HCT116 (cell line): ENCODE measurements at regions not wholly inside any gene's neighbourhood (a gene's known extent, or its start where the extent isn't known, plus 50 kb on each side); places are given as distances from the start of the nearest gene placed in this dataset.

Experiments used
- ATAC-seq: fragments of 200-7000 bp; cut with Tn5 transposase; 2 replicates; pipeline ENCODE4 v1.9.1; 2020; ENCODE audit warnings: mild to moderate bottlenecking, moderate library complexity
- BruUV-seq: library from RNA; stranded (reverse); fragments of 400-500 nt; replicated peaks from 2 replicates; lab custom pipeline; 2021; lab: Mats Ljungman, UMichigan
- CTCF ChIA-PET: fragments of 300-600 bp; sonication (Branson Sonifier 250); formaldehyde crosslinking; loops from one replicate; lab custom pipeline; 2021; ENCODE audit warnings: antibody characterized with exemption; lab: Charles Lee
- POLR2A ChIA-PET: fragments of 300-600, 350-600 bp; sonication (Branson Sonifier 250); formaldehyde crosslinking; loops from one replicate; lab custom pipeline; 2021; ENCODE audit warnings: antibody characterized with exemption; lab: Charles Lee
- RAD21 ChIA-PET, 2 experiments: fragments of 300-600 bp; sonication (Branson Sonifier 250); formaldehyde crosslinking; loops; one replicate each; lab custom pipeline; 2023; ENCODE audit warnings: low total read pairs in 2 of 2; ENCODE audit not compliant: uncharacterized antibody in 2 of 2, unreplicated experiment in 2 of 2, low non-redundant PET in 1 of 2; lab: Charles Lee
- DNase-seq: peaks from one replicate; pipeline ENCODE4 v3.0.0-alpha.2; 2010; ENCODE audit warnings: low read depth, low spot score
- H2AFZ ChIP-seq: fragments of 200-600 bp; shearing (Covaris generic), sonication (generic); 2 replicates; pipeline ENCODE4 v1.6.1; 2017; ENCODE audit warnings: low read depth, mixed run types, mixed read lengths, antibody characterized with exemption, low read length; ENCODE audit not compliant: poor library complexity, severe bottlenecking
- H3K27ac ChIP-seq: 2 replicates; pipeline ENCODE4 v1.5.1; 2012; ENCODE audit warnings: low read depth, low read length
- H3K27me3 ChIP-seq: fragments of 200-600 bp; sonication (generic); 2 replicates; pipeline ENCODE4 v1.6.1; 2016; ENCODE audit warnings: mixed run types, low read length, mixed read lengths; ENCODE audit not compliant: insufficient read depth
- H3K36me3 ChIP-seq, 2 experiments: fragments of 200-500 bp in 1 of 2; fragments of 200-600 bp in 1 of 2; sonication (Bioruptor generic) in 1 of 2; sonication (generic) in 1 of 2; 2 replicates each; pipeline versions ENCODE4 v1.5.1 to v1.6.1; 2014 to 2016; ENCODE audit warnings: low read length in 2 of 2, inconsistent platforms in 1 of 2, mixed read lengths in 1 of 2, mixed run types in 1 of 2; ENCODE audit not compliant: insufficient read depth in 2 of 2, control insufficient read depth in 1 of 2
- H3K4me1 ChIP-seq, 2 experiments: fragments of 200-600 bp in 1 of 2; sonication (generic) in 1 of 2; 2 replicates each; pipeline versions ENCODE4 v1.5.1 to v1.6.1; 2012 to 2017; ENCODE audit warnings: low read length in 2 of 2, inconsistent platforms in 1 of 2, mild to moderate bottlenecking in 1 of 2, mixed read lengths in 1 of 2, mixed run types in 1 of 2, moderate library complexity in 1 of 2; ENCODE audit not compliant: insufficient read depth in 2 of 2, control insufficient read depth in 1 of 2
- H3K4me2 ChIP-seq: fragments of 200-600 bp; sonication (generic); 2 replicates; pipeline ENCODE4 v1.6.1; 2017; ENCODE audit warnings: mixed run types, low read length, mixed read lengths
- H3K4me3 ChIP-seq, 2 experiments: fragments of 200-600 bp in 1 of 2; sonication (generic) in 1 of 2; replicated peaks in 1 of 2; 2 replicates each; pipeline ENCODE4 v1.5.1; 2011 to 2016; ENCODE audit warnings: low read length in 2 of 2, control low read depth in 1 of 2, low read depth in 1 of 2, mild to moderate bottlenecking in 1 of 2, mixed read lengths in 1 of 2, mixed run types in 1 of 2
- H3K79me2 ChIP-seq: fragments of 200-600 bp; sonication (generic); 2 replicates; pipeline ENCODE4 v1.6.1; 2017; ENCODE audit warnings: mild to moderate bottlenecking, mixed run types, low read length, moderate library complexity, mixed read lengths; ENCODE audit not compliant: insufficient read depth
- H3K9ac ChIP-seq: fragments of 200-600 bp; sonication (generic); 2 replicates; pipeline ENCODE4 v1.6.1; 2016; ENCODE audit warnings: low read length, mixed read lengths
- H3K9me2 ChIP-seq: fragments of 200-600 bp; sonication (generic), shearing (Covaris generic); 2 replicates; pipeline ENCODE4 v1.6.1; 2017; ENCODE audit warnings: mixed run types, mild to moderate bottlenecking, moderate library complexity; ENCODE audit not compliant: insufficient read depth
- H3K9me3 ChIP-seq, 2 experiments: fragments of 200-500 bp in 1 of 2; fragments of 200-600 bp in 1 of 2; sonication (Bioruptor generic) in 1 of 2; sonication (generic) in 1 of 2; 2 replicates each; pipeline ENCODE4 v1.6.1; 2014 to 2017; ENCODE audit warnings: low read length in 2 of 2, mixed read lengths in 2 of 2, inconsistent platforms in 1 of 2, low read depth in 1 of 2, mild to moderate bottlenecking in 1 of 2, mixed run types in 1 of 2, moderate library complexity in 1 of 2; ENCODE audit not compliant: control insufficient read depth in 1 of 2, insufficient read depth in 1 of 2
- H4K20me1 ChIP-seq: fragments of 200-600 bp; sonication (generic), shearing (Covaris generic); 2 replicates; pipeline ENCODE4 v1.6.1; 2017; ENCODE audit warnings: mixed run types, mild to moderate bottlenecking, moderate library complexity; ENCODE audit not compliant: insufficient read depth
- CBX3 ChIP-seq: IDR thresholded peaks from 2 replicates; pipeline ENCODE4 v1.6.1; 2012; ENCODE audit warnings: low read depth
- JUND ChIP-seq: IDR thresholded peaks from 2 replicates; pipeline ENCODE4 v1.6.1; 2012
- POLR2A ChIP-seq: IDR thresholded peaks from 2 replicates; pipeline ENCODE4 v1.7.0; 2011; ENCODE audit warnings: borderline replicate concordance; ENCODE audit not compliant: insufficient read depth, insufficient read length; ENCODE audit errors: extremely low read depth
- SP1 ChIP-seq: IDR thresholded peaks from 2 replicates; pipeline ENCODE4 v1.6.1; 2012; ENCODE audit warnings: low read depth
- YY1 ChIP-seq: IDR thresholded peaks from 2 replicates; pipeline ENCODE4 v1.6.1; 2011; ENCODE audit warnings: low read length, low read depth, moderate library complexity, mild to moderate bottlenecking; ENCODE audit not compliant: insufficient replicate concordance; ENCODE audit errors: extremely low read depth
- intact Hi-C: fragments of 100-400 bp; cut with micrococcal nuclease; formaldehyde crosslinking; loops from 2 replicates; pipeline ENCODE4 v1.10.0; 2022
- TF ChIP-seq, protein P1 (sequence below): IDR thresholded peaks from 2 replicates; pipeline ENCODE4 v1.6.1; 2012; ENCODE audit warnings: low read depth

DNA sequence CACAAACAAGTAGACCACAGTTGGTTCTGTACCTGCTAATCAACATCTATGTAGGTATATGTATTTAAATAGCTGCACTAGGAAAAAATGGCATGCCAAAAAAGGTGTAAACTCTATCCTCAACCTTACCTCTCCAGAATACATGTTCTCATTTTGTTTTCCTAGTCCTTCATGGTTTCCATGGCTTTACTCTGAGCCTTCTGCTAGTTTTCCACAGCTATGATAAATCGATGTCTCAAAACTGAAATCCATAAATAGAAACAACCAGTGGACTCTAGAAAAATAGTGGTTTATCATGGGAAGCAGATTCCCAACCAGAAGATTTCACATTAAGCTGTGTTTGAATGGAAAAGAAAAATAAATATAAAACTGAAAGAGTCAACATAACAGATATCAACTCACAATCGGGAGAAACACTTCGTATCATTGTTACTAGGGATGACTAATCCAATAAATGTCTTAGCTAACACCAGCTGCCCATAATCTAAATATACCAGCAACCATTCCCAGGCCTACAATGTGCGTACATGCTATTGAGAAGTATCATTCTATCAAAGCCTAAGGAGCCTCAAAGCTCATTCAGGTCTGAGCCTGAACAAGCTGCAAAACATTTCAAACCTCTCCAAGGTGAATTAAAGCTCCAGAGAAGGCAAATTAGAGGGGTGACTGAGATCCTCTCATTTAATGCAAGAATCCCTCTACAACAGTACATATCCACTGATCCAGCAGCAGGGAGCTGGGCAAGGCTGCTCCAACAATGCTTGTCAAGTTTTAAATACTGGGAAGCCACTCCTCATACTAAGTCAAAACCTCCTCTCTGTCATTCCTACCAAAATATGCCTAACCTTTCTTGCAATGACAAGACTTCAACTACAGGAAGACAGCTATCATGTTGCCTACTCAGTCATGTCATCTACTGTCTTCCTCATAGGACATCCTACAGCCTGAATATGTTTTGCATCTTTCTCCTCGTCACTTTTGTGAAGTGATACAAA is 90.2 kb downstream of the KCTD12 start (continued):
- TF ChIP-seq, protein P1, sequence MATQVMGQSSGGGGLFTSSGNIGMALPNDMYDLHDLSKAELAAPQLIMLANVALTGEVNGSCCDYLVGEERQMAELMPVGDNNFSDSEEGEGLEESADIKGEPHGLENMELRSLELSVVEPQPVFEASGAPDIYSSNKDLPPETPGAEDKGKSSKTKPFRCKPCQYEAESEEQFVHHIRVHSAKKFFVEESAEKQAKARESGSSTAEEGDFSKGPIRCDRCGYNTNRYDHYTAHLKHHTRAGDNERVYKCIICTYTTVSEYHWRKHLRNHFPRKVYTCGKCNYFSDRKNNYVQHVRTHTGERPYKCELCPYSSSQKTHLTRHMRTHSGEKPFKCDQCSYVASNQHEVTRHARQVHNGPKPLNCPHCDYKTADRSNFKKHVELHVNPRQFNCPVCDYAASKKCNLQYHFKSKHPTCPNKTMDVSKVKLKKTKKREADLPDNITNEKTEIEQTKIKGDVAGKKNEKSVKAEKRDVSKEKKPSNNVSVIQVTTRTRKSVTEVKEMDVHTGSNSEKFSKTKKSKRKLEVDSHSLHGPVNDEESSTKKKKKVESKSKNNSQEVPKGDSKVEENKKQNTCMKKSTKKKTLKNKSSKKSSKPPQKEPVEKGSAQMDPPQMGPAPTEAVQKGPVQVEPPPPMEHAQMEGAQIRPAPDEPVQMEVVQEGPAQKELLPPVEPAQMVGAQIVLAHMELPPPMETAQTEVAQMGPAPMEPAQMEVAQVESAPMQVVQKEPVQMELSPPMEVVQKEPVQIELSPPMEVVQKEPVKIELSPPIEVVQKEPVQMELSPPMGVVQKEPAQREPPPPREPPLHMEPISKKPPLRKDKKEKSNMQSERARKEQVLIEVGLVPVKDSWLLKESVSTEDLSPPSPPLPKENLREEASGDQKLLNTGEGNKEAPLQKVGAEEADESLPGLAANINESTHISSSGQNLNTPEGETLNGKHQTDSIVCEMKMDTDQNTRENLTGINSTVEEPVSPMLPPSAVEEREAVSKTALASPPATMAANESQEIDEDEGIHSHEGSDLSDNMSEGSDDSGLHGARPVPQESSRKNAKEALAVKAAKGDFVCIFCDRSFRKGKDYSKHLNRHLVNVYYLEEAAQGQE: no peak
- TF ChIP-seq SP1: no peak
- no peak for TF ChIP-seq POLR2A

DNA sequence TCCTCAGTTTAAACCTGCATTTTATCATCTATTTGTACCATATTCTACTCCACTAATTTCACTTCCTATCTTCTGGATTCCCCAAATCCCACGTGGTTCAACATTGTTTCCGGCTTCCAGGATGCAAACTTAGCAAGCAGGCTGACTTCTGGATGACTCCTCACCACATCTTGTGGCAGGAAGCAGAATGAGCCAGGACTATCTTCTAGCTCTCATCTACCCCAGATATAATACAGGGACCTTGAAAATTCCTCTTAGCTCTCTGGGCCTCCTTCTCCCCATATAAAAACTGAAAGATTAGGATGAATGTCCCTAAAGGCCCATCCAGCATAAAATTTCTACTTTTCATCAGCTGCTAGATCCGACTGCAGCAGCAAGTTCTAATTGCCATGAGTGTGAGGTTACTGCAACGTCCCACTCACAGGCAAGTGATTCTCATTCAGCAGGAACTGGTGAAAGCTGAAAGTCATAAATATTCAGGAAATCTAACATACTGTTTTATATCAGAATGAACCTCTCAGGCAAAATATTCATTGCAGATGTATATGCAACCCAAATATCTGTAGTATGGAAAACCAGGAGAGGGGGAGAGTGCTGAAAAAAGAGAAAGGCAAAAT is 93.4 kb downstream of the KCTD12 start:
- no peak for ATAC-seq
- Histone ChIP-seq H3K4me2 (no peak overlapping the region), H3K9me3 (no peaks in the 10 kb centered on the region), H3K36me3 (no peaks in the 10 kb centered on the region)
- BruUV-seq: no TSS peak
- POLR2A ChIA-PET: no interaction called here
- TF ChIP-seq JUND (no peak), YY1 (no peak), CBX3 (no peak), SP1 (no peak)
- TF ChIP-seq, all 23 proteins: peak for 0
- Histone ChIP-seq H3K4me1 (no peaks in the 10 kb centered on the region), H3K9me2 (no peaks in the 10 kb centered on the region), H3K9ac (no peak overlapping the region), H4K20me1 (no peaks in the 10 kb centered on the region), H3K27ac (no peak overlapping the region), H3K79me2 (no peaks in the 10 kb centered on the region), H2AFZ (no peak overlapping the region), H3K4me3 (no peak overlapping the region), H3K27me3 (no peaks in the 10 kb centered on the region)
- ChIA-PET CTCF (no interaction called here), RAD21 (no interaction called here)
- DNase-seq: no peak
- intact Hi-C loops: no loop called here
